Embryonic facial prominence (tissue), 1 donor: ENCODE measurements at regions not wholly inside any gene's neighbourhood (a gene's known extent, or its start where the extent isn't known, plus 50 kb on each side); places are given as distances from the start of the nearest gene placed in this dataset.
"Not testable (repeated sequence)": the region's sequence is repeated elsewhere in the genome, so short reads cannot be mapped to it uniquely, and the experiment has no call there.

Experiments used
- DNase-seq: peaks from one replicate; pipeline ENCODE4 v3.0.0-alpha.2; 2016; ENCODE audit errors: extremely low spot score

DNA sequence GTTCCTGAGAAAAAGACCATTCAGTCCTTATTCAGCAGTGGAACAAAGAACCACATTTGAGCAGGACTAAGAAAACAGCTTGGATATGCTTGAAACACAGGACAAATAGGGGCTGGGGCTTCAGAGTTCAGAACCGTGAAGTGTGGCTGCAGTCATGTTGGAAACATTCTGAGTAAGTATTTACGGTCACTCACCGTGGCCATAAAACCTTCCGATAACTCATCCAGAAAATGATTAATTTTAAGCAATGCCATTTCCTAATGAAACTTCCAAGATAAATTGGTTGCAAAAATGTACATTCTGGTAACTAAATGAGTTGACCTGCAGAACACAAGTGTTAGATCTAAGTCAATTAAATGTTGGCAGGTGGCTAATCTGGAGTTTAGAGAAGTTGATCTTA lies 279.2 kb downstream of the CXCL12 start:
- DNase-seq, result no peak

DNA sequence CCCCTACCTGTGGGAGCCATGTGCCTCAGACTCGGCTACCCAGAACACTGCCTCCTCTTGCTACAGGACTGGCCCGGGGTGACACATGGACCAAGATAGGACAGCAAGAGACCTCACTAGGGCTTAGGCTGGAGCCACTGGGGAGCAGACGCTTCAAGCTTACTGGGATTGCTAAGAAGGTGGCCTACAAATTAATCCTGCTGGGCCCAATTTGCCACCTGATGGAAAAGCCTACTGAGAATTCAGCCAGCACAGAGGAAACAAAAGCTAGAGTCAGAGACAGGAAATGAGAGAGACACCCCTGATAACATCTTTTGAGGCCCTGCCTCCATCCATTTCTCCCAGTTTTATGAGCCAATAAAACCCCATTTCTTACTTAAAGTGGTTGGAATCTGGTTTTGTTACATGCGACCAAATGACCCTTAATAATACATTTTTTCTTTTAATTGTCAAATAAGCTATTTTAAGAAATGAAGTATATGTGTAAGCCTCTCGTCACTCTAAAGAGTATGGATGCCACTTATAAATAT lies 282.1 kb downstream of the CXCL12 start:
- no peak for DNase-seq

DNA sequence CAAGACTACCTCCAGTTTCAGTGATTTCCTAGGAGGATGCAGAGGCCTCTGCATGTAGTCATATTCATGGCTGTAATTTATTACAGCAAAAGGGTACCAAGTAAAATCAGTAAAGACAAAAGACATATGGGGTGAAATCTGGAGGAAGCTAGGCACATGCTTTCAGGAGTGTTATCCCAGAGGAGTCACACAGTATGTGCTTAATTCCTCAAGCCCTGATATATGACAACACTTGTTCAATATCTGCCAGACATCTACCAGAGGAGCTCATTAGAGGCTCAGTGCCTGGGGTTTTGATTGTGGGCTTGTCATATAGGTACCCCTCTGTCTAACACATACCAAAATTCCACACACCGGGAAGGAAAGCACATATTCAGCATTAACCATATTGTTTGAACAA lies 283.8 kb downstream of the CXCL12 start:
- DNase-seq, result no peak

DNA sequence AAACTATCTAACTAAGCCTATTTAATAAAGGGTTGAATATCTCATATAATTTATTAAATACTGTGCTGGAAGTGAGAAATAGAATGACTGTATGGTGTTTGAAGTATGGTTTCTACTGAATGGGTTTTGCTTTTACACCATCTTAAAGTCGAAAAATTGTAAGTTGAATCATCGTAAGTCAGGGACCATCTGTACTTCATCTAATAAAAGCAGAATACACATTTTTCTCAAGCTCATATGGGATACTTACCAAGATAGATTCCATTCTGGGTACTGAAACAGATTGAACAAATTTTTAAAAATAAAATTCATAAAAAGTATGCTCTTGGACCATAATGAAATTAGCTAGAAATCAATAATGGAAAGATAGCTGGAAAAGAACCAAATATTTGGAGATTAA lies 285.4 kb downstream of the CXCL12 start:
- no peak for DNase-seq

DNA sequence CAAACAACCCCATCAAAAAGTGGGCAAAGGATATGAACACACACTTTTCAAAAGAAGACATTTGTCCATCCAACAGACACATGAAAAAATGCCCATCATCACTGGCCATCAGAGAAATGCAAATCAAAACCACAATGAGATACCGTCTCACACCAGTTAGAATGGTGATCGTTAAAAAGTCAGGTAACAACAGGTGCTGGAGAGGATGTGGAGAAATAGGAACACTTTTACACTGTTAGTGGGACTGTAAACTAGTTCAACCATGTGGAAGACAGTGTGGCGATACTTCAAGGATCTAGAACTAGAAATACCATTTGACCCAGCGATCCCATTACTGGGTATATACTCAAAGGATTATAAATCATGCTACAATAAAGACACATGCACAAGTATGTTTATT lies 288.7 kb downstream of the CXCL12 start:
- DNase-seq, result not testable (repeated sequence)

DNA sequence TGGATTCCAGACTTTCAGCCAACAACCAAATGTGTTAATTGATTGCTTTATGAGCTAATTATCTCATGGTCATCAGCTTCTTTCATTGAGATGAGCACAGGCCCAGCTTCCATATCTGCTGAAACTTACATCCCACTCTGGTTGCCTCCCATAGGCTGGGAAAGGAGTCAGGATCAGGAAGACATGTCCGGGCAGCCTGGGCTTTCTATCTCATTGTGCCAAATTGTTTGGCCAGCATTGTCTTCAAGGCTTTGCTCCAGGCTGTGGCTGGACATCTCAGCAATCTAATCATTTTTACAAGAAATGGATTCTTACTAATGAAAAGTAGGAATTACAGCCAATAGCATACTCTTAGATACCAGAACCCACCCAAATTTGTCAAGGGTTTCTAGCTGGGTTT lies 295.2 kb downstream of the CXCL12 start:
- DNase-seq, result no peak

DNA sequence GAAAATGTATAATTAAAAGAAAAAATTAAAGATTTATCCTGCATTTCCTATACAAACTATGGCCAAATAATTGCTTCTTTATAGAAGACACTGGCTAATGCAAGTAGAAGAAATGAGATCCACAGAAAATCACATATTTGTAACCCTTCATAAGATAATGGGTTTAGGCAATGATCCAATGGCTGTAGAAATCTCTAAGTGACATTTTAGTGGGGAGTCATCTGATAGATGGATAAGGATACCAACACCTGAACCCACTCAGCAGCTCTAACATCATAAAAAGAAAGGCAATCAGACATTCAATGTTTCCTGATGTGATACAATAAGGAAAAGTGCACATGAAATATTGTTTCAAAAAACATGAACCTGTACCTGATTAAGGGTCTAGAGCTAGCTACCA lies 297.5 kb downstream of the CXCL12 start:
- DNase-seq, result no peak

DNA sequence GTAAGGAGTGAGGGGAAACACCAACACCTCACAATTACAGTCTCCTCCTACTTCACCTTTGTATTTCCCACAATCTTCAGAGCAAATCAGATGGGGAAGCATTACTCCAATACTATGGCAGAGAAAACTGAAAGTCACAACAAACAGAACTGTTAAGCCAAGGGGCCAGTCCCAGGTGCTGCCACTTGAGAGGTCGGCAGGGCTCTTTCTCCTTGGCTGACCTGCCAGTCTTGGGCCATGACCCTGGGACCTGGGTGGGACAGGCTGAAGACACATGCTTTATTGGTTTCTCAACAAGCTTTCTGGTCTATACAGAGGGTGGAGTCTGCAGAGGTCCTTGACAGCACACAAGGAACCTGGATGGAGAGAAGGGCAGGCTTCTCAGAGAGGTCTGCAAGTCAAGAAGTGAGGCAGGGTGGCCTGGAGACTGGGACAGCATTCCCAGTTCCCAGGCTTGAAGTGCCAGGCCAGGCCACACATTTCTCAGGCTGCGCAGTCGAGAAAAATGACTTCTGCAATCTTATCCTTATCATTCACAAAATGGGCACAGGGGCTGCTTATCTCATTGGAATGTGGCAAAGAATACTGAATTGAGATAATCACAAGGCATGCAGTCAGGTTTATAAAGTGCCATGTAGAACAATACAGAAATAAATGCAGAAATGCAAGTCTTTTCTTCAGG lies 301.0 kb downstream of the CXCL12 start:
- no peak for DNase-seq

DNA sequence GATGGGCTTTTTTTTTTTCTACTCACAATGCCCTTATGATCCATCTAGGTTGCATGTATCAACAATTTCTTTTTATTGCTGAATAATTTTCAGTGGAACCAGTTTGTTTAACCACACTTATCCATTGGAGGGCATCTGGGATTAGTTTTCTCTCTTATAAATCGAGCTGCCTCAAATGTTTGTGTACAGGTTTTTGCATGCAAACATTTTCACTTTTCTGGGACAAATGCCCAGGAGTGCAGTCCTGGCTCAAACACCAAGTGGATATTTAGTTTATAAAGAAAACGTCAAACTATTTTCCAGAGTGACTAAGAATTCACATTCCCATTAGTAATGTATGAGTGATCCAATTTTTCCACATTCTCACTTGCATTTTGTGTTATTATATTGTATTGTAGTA lies 313.4 kb downstream of the CXCL12 start:
- no peak for DNase-seq

DNA sequence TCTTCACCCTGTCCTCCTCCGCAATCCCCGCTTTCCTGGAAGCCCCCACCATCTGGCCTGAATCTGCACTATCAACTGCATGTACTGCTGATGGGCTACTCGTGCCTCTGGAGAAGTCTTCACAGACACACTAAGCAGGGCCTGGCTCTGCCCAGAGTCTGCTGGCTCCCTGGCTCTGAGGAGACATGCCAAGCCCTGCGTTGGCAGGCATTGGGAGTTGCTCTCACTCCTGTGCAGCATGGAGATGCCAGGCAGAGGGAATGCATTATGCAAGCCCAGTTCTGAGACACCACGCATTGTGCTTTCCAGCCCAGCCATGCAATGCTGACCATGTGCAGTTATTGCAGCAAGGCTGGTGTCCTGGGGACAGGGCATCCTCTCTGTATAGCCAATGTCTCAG lies 314.6 kb downstream of the CXCL12 start:
- no peak for DNase-seq

DNA sequence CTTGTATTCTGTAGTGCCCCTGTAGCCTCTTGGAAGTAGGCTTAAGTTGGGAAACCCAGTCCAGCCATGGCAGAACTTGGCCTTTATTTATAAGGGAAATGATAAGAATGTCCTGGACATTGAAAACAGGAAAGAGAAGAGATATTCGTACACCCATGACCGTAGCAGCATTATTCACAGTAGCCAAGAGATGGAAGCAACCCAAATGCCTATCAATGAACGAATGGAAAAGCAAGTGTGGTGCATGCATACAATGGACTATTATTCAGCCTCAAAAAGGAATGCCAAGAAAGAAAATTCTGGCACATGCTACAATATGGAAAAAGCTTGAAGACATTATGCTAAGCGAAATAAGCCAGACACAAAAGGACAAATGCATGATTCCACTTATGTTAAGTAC lies 315.3 kb downstream of the CXCL12 start:
- no peak for DNase-seq

DNA sequence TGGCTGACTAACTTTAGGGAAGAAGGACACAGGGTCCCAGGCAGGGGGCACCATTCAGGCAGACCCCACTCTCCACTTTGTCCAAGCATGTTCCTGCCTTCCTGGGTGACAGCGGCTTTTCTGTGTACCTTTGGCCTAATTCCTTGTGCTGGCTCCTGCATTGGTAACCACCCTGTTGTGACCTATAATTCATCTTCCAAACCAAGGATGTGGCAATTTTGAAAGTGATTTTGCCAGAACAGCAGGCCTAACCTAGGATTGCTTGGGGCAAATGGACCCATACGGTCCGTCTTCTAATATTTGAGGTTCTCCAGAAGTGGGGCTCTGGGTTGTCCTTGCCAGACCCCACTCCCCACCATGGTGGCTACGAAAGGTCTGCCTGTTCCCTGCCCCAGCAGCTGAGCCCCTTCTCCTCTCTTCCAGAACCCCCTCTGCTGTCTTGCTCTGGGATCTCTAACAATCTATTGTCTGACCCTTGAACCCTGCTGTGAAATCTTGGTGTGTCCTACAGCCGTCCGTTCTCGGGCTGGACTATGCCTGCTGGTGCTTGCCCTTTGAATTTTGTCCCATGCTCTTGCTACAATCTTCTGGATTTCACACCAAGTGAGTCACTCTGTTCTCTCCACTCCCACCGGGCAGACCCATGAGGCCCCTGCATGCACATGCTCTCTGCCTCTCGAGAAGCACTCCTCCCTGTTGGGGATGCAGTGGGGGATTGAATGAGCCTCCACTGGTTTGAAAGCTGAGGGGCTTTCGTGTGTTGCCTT lies 316.0 kb downstream of the CXCL12 start:
- no peak for DNase-seq

DNA sequence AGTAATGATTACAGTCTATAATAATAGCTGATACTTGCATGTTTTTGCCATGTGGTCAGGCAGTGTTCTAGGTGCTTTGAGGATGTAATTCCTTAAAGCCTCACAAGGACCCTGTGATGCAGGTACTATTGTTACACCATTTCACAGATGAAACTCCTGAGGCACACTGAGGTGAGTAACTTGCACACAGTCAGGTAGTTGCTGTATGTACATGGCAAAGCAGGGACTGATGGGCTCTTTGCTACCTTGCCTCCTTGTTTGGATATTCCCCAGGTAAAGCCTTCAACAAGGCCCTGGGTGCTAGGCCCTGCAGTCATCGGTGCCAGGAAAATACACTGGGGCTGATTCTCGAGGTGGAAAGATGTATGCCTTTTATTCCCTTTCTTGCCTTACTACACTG lies 317.5 kb downstream of the CXCL12 start:
- DNase-seq, result no peak

DNA sequence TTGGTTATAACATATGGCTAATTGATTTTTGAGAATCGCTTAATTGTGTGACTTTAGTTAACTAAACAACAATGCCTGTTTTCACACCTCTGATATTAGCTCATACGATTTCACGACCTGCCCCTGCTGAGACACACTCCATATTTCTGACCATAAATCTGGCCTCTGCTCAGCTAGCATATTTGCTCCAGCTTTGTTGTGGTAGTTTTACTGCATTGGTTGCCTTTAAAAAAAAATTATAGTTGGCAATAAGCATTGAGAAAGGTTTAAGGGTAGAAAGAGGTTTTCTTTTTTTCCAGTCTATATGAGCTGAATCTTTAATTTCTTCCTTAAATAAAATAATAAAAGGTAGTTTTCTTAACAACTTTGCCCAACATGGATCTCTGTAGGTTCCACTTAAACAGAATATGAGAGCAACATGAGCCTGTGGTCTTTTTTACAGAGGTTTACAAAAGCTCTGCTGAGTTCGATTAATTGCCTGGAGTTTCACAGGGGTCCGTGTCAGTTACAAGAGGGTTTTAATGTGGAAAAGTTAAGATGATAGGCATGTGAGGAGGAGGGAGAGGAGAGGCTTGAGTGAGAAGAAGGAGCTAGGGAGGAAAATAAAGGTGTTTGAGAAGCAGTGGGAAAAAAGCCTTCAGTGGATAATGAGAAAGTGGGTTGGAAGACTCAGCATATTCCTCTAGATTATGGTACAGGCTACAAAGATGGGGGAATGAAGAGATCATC lies 318.2 kb downstream of the CXCL12 start:
- no peak for DNase-seq

DNA sequence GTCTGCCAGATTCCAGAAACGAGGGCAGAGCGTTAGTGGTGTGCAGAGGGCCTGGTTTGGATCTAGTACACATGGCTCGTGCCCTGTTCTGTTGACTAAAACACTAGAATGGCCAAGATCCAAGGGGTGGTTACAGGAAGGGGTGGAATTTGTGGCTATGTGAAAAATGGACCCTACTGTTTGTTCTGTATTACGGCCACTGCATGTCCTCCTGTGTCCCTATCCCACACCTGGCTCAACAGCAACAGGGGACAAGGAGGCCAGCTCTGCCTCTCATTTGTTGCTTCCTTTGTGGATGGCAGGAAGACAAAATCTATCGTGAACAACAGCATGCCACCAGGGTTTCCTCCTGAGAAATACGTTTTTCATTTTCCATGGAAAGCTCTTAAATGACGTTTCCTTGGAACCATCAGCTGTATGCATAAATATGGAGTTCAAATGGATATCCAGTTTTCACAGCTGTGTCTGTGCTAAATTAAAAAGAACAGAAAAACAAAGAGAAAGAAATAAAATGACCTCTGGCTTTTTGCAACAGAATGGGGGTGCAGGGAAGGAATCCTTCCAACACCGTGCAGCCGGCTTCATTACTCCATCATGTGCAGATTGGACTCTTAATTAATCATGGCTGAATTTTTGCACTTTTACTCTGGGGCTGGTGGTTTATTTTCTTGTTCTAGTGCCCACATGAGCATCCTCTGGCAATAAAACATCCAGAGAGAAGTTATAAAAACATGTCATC lies 318.9 kb downstream of the CXCL12 start:
- no peak for DNase-seq

DNA sequence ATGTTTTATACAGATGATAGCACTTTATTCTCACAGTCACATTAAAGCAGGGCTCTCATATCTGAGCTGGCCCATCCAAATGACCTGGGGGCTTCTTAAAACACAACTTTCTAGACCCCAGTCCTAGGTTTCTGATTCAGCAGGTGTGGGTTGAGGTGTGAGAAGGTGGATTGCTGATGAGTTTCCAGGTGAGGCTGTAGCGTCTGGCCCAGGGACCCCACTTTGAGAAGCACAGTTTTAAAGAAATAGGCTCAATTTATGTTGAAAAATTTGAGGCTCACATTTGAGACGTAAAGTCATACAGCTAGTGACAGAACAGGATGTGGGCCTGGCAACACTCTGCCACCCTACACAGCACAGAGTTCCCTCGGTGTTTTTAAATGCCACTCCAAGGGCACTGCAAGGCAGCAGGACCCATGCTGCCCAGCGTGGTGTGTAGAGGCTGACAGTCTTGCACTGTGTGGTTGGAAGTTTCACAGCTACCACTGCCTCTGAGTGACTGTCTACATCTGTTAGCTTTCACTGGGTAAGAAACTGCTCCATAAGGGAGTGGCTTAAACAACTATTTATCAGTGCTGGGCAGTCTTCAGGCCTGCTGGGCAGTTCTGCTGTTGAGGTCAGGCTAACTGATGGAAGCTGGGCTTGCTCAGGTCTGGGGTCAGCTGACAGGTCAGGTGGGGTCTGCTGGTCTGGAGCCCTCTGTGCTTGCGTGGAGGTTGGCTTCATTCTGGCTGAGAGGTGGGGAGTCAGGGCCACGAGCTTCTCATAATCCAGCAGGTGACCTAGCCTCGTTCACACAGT lies 319.7 kb downstream of the CXCL12 start:
- DNase-seq, result no peak

DNA sequence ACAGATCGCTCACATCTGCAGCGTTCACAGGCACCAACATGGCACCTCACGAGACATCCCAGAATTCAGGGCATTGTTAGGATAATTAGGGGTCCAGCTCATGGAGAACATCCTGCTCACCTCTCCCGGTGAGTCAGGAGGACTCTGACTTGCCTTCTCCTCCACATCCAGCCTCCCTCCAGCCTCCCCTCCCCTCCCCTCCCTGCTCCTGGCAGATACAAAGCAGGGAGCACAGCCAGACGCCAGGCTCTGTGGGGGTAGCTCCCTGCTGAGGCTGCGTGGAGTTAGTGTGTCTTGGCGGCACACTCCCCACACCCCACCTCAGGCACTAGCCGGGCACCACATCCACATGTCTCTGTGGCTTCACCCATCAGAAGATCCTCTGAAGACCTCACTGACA lies 320.6 kb downstream of the CXCL12 start:
- no peak for DNase-seq

DNA sequence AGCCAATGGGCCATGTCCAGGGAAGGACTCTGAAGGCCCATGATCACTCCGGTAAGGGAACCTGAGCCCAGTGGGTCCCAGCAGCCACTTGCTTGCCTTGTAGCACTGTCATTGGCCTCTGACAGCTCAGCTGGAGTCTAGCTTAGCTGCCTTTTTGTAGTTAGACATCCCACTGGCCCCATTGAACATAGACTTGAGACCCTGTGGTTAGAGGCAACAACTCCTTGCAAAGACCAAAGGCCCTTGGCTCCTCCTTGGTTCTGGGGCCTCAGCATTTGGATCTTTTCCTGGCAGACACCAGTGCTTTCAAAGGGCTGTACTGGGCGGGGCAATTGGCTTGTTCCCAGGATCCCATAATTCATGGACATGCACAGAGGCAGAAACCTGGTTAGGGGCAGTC lies 321.2 kb downstream of the CXCL12 start:
- no peak for DNase-seq

DNA sequence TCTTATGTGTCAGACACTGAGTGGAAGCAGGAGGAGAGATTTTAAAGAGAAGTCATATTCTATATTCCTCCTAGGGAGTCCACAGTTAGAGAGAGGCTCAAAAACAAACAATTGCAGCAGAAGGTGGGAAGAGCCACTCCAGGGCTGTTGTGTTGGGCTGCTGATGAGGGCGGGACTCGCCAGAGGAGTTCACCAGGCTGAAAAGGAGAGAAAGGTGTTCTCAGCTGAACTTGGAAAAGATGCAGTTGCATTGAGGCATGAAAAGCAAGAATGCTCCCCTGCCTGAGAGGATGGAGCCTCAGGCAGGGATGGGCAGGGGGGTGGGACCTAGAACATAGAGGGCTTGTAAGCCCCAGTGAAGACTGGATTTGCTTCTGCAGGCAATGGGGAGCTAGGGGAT lies 324.2 kb downstream of the CXCL12 start:
- no peak for DNase-seq

DNA sequence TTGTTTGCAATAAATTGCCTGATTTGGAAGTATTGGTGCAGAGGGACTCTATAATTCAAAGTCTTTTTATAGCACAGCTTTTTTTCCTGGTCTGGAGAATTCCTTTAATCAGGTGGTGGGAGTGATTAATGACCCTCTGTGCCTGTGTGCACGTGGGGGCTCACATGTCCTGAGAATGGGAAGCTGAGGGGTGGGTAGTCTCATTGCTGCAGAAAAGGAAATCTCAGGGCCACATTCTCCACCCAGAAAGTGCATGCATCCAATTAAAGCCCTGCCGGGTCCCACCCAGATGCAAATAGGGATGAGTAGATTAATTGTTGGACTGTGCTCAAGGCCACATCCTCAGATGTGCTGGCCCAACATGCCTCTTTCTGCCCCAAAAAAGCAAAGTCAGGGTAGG lies 324.7 kb downstream of the CXCL12 start:
- DNase-seq, result no peak

DNA sequence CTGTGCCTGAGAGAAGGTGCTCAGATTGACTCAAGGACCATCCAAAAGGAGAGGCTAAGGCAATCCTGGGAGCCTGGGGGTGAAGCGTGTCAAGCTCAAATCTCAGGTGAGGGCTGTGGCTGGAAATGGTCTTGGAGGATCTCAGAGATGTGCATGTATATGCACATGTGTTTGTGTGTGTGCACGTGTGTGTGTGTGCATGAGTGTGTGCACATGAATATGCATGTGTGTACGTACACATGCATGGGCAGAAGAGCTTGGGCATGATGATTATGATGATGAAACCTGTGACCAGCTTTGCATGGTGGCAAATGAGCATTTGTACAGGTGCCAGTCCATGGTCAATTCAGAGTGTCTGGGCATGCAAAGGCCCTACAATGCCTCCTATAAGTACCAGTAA lies 326.6 kb downstream of the CXCL12 start:
- DNase-seq, result no peak
